Mesendoderm (in vitro differentiated cells): ENCODE measurements at regions not wholly inside any gene's neighbourhood (a gene's known extent, or its start where the extent isn't known, plus 50 kb on each side); places are given as distances from the start of the nearest gene placed in this dataset.
"Not testable (repeated sequence)": the region's sequence is repeated elsewhere in the genome, so short reads cannot be mapped to it uniquely, and the experiment has no call there.

Source experiments
- DNase-seq: peaks from one replicate; pipeline ENCODE4 v3.0.0; 2013
- H2AK5ac ChIP-seq: 2 replicates; pipeline ENCODE4 v1.6.1; 2013; ENCODE audit warnings: low read length, inconsistent platforms
- H2BK120ac ChIP-seq: 2 replicates; pipeline ENCODE4 v1.6.1; 2013; ENCODE audit warnings: low read depth, mild to moderate bottlenecking, low read length, moderate library complexity, mixed read lengths
- H2BK15ac ChIP-seq: replicated peaks from 2 replicates; pipeline ENCODE4 v1.6.1; 2013; ENCODE audit warnings: low read depth, mild to moderate bottlenecking, moderate library complexity
- H2BK5ac ChIP-seq: 2 replicates; pipeline ENCODE4 v1.6.1; 2013; ENCODE audit warnings: low read length, inconsistent platforms
- H3K18ac ChIP-seq: 2 replicates; pipeline ENCODE4 v1.6.1; 2013; ENCODE audit warnings: mild to moderate bottlenecking, low read length, mixed read lengths
- H3K23ac ChIP-seq: one replicate; pipeline ENCODE4 v1.6.1; 2013; ENCODE audit warnings: low read length
- H3K27ac ChIP-seq: 2 replicates; pipeline ENCODE4 v1.5.1; 2013; ENCODE audit warnings: low read depth, mild to moderate bottlenecking, inconsistent platforms, low read length, moderate library complexity
- H3K27me3 ChIP-seq: 2 replicates; pipeline ENCODE4 v1.6.1; 2013; ENCODE audit warnings: low read length, control low read depth, mild to moderate bottlenecking, inconsistent platforms; ENCODE audit not compliant: insufficient read depth, poor library complexity
- H3K36me3 ChIP-seq: 2 replicates; pipeline ENCODE4 v1.6.1; 2013; ENCODE audit warnings: low read length, inconsistent platforms; ENCODE audit not compliant: control insufficient read depth, insufficient read depth
- H3K4ac ChIP-seq: one replicate; pipeline ENCODE4 v1.6.1; 2013; ENCODE audit warnings: low read depth, mild to moderate bottlenecking, low read length, moderate library complexity
- H3K4me1 ChIP-seq: 2 replicates; pipeline ENCODE4 v1.6.1; 2013; ENCODE audit warnings: low read depth, low read length, inconsistent platforms; ENCODE audit not compliant: control insufficient read depth
- H3K4me2 ChIP-seq: 2 replicates; pipeline ENCODE4 v1.6.1; 2013; ENCODE audit warnings: low read length
- H3K4me3 ChIP-seq: 2 replicates; pipeline ENCODE4 v1.5.1; 2013; ENCODE audit warnings: mild to moderate bottlenecking, low read length
- H3K56ac ChIP-seq: one replicate; pipeline ENCODE4 v1.6.1; 2013; ENCODE audit warnings: low read length
- H3K79me1 ChIP-seq: 2 replicates; pipeline ENCODE4 v1.6.1; 2013; ENCODE audit warnings: low read length, inconsistent platforms
- H3K79me2 ChIP-seq: 2 replicates; pipeline ENCODE4 v1.6.1; 2013; ENCODE audit warnings: mild to moderate bottlenecking, low read length; ENCODE audit not compliant: control insufficient read depth, insufficient read depth
- H3K9ac ChIP-seq: 2 replicates; pipeline ENCODE4 v1.6.1; 2013; ENCODE audit warnings: low read length, inconsistent platforms
- H4K5ac ChIP-seq: one replicate; pipeline ENCODE4 v1.6.1; 2013; ENCODE audit warnings: low read length
- H4K8ac ChIP-seq: one replicate; pipeline ENCODE4 v1.6.1; 2013; ENCODE audit warnings: low read depth, mild to moderate bottlenecking, control low read depth, low read length, moderate library complexity
- WGBS: extraction: QIAGEN DNeasy Blood & Tissue Kit; methylation state at CpG from one replicate; pipeline ENCODE4 v1.1.7; 2013; ENCODE audit warnings: low lambda C conversion rate, missing lambda C conversion rate; ENCODE audit not compliant: insufficient coverage; ENCODE audit errors: extremely low coverage; 5-methylcytosine and 5-hydroxymethylcytosine counted together

- no peak overlapping the region for H3K4ac ChIP-seq
- no peak overlapping the region for H2BK15ac ChIP-seq
- WGBS: no CpG with 5 or more reads among the region's 18 CpGs
- H3K79me1 ChIP-seq: no peaks in the 10 kb centered on the region
- H4K5ac ChIP-seq: no peak overlapping the region
- H3K56ac ChIP-seq: no peak overlapping the region
- no peaks in the 10 kb centered on the region for H3K36me3 ChIP-seq
- no peaks in the 10 kb centered on the region for H3K27me3 ChIP-seq
- no peak overlapping the region for H2BK120ac ChIP-seq
- H2AK5ac ChIP-seq: no peak overlapping the region
- no peaks in the 10 kb centered on the region for H3K79me2 ChIP-seq
- no peaks in the 10 kb centered on the region for H3K4me1 ChIP-seq
- H3K4me3 ChIP-seq: no peak overlapping the region
- no peak overlapping the region for H3K9ac ChIP-seq
- H3K27ac ChIP-seq: no peak overlapping the region
- no peak for DNase-seq
- H4K8ac ChIP-seq: no peak overlapping the region
- no peak overlapping the region for H3K18ac ChIP-seq
- H3K4me2 ChIP-seq: no peak overlapping the region
- no peak overlapping the region for H2BK5ac ChIP-seq
- no peak overlapping the region for H3K23ac ChIP-seq
Observed at GRCh38 chr22:44570476-44571445, 72.7 kb upstream of the RTL6 start.

- Histone ChIP-seq H2BK120ac (no peak overlapping the region), H2BK5ac (no peak overlapping the region), H3K9ac (no peak overlapping the region), H3K79me1 (no peaks in the 10 kb centered on the region), H4K8ac (no peak overlapping the region), H3K27ac (no peak overlapping the region), H4K5ac (no peak overlapping the region), H2AK5ac (no peak overlapping the region), H3K4me3 (no peak overlapping the region), H3K4me2 (no peak overlapping the region), H3K79me2 (no peaks in the 10 kb centered on the region), H3K4me1 (no peaks in the 10 kb centered on the region), H3K56ac (no peak overlapping the region), H3K36me3 (no peaks in the 10 kb centered on the region), H3K27me3 (no peaks in the 10 kb centered on the region), H3K4ac (no peak overlapping the region), H2BK15ac (no peak overlapping the region), H3K18ac (no peak overlapping the region), H3K23ac (no peak overlapping the region)
- WGBS: no CpG with 5 or more reads among the region's 9 CpGs
- DNase-seq: no peak
Observed at GRCh38 chr22:44569561-44569991, 71.5 kb upstream of the RTL6 start.

GRCh38 chr22:44567846-44568493 is 69.9 kb upstream of the RTL6 start:
- Histone ChIP-seq H4K5ac (no peak overlapping the region), H3K4me2 (no peak overlapping the region), H3K27me3 (no peaks in the 10 kb centered on the region), H3K9ac (no peak overlapping the region), H3K4me1 (no peaks in the 10 kb centered on the region), H3K27ac (no peak overlapping the region), H3K79me2 (no peaks in the 10 kb centered on the region), H2AK5ac (no peak overlapping the region), H2BK15ac (no peak overlapping the region), H3K4me3 (no peak overlapping the region), H2BK120ac (no peak overlapping the region), H3K56ac (no peak overlapping the region), H3K36me3 (no peaks in the 10 kb centered on the region), H2BK5ac (no peak overlapping the region), H3K18ac (no peak overlapping the region), H3K4ac (no peak overlapping the region), H3K79me1 (no peaks in the 10 kb centered on the region), H4K8ac (no peak overlapping the region), H3K23ac (no peak overlapping the region)
- WGBS: no CpG with 5 or more reads among the region's 8 CpGs
- peak; percentile 59 for DNase-seq

GRCh38 chr22:44567378-44567841 is 69.4 kb upstream of the RTL6 start:
- not testable (repeated sequence) for H2AK5ac ChIP-seq, H4K5ac ChIP-seq, DNase-seq, H3K4me2 ChIP-seq, H3K79me1 ChIP-seq, H3K56ac ChIP-seq, H3K27ac ChIP-seq, H4K8ac ChIP-seq, H3K36me3 ChIP-seq, H3K23ac ChIP-seq, H3K4me3 ChIP-seq, H3K79me2 ChIP-seq, H3K27me3 ChIP-seq, H2BK5ac ChIP-seq, H3K18ac ChIP-seq, H3K4ac ChIP-seq, H2BK15ac ChIP-seq, H2BK120ac ChIP-seq, H3K9ac ChIP-seq, H3K4me1 ChIP-seq
- no CpG with 5 or more reads among the region's 8 CpGs for WGBS

GRCh38 chr22:44566911-44567310 is 68.9 kb upstream of the RTL6 start:
- H3K4ac ChIP-seq: no peak overlapping the region
- no peak overlapping the region for H2BK15ac ChIP-seq
- H3K23ac ChIP-seq: no peak overlapping the region
- H3K4me3 ChIP-seq: no peak overlapping the region
- DNase-seq: no peak
- no peak overlapping the region for H3K9ac ChIP-seq
- no peaks in the 10 kb centered on the region for H3K4me1 ChIP-seq
- H3K27ac ChIP-seq: no peak overlapping the region
- no peaks in the 10 kb centered on the region for H3K27me3 ChIP-seq
- no CpG with 5 or more reads among the region's 17 CpGs for WGBS
- no peak overlapping the region for H4K5ac ChIP-seq
- no peak overlapping the region for H2BK120ac ChIP-seq
- no peak overlapping the region for H2AK5ac ChIP-seq
- H3K4me2 ChIP-seq: no peak overlapping the region
- H3K36me3 ChIP-seq: no peaks in the 10 kb centered on the region
- H4K8ac ChIP-seq: no peak overlapping the region
- H3K56ac ChIP-seq: no peak overlapping the region
- H3K79me1 ChIP-seq: no peaks in the 10 kb centered on the region
- H3K79me2 ChIP-seq: no peaks in the 10 kb centered on the region
- H2BK5ac ChIP-seq: no peak overlapping the region
- H3K18ac ChIP-seq: no peak overlapping the region
